ENCODE measurements at regions not wholly inside any gene's neighbourhood (a gene's known extent, or its start where the extent isn't known, plus 50 kb on each side); places are given as distances from the start of the nearest gene placed in this dataset.
A peak's percentile ranks its signal among the peaks of the same experiment; 100 is the strongest.

- Histone ChIP-seq H3K4me3 (ENCODE audit: low read depth, low read length) (no peak overlapping the region), H3K27me3 (ENCODE audit: control insufficient read depth, insufficient read depth, low read length) (no peaks in the 10 kb centered on the region), H3K36me3 (ENCODE audit: control insufficient read depth, insufficient read depth, low read length) (no peaks in the 10 kb centered on the region)
- no peak for TF ChIP-seq CTCF (IDR thresholded peaks at IDR 0.05; ENCODE audit: insufficient read depth, low read length, severe bottlenecking)
- DNase-seq (ENCODE audit: low read depth) (no peak), FAIRE-seq (no peak)
Measured at GRCh38 chr15:36126194-36126593, 453.2 kb upstream of the CDIN1 start.

- no peak for TF ChIP-seq CTCF (IDR thresholded peaks at IDR 0.05; ENCODE audit: insufficient read depth, low read length, severe bottlenecking)
- FAIRE-seq = no peak
- DNase-seq (ENCODE audit: low read depth) = peak; percentile 86
- Histone ChIP-seq H3K4me3 (ENCODE audit: low read depth, low read length) (no peak overlapping the region), H3K27me3 (ENCODE audit: control insufficient read depth, insufficient read depth, low read length) (no peaks in the 10 kb centered on the region), H3K36me3 (ENCODE audit: control insufficient read depth, insufficient read depth, low read length) (no peaks in the 10 kb centered on the region)
Measured at GRCh38 chr15:36130641-36131310, 448.6 kb upstream of the CDIN1 start.

- no peak for TF ChIP-seq CTCF (IDR thresholded peaks at IDR 0.05; ENCODE audit: insufficient read depth, low read length, severe bottlenecking)
- DNase-seq (ENCODE audit: low read depth) (no peak), FAIRE-seq (no peak)
- Histone ChIP-seq H3K36me3 (ENCODE audit: control insufficient read depth, insufficient read depth, low read length) (no peaks in the 10 kb centered on the region), H3K27me3 (ENCODE audit: control insufficient read depth, insufficient read depth, low read length) (no peaks in the 10 kb centered on the region), H3K4me3 (ENCODE audit: low read depth, low read length) (no peak overlapping the region)
Measured at GRCh38 chr15:36133742-36134141, 445.7 kb upstream of the CDIN1 start.

GRCh38 chr15:36136049-36136448, 443.4 kb upstream of the CDIN1 start:
- DNase-seq (ENCODE audit: low read depth) = peak; percentile 32
- TF ChIP-seq CTCF (IDR thresholded peaks at IDR 0.05; ENCODE audit: insufficient read depth, low read length, severe bottlenecking) = no peak
- no peaks in the 10 kb centered on the region for H3K27me3 ChIP-seq (ENCODE audit: control insufficient read depth, insufficient read depth, low read length)
- FAIRE-seq = no peak
- no peaks in the 10 kb centered on the region for H3K36me3 ChIP-seq (ENCODE audit: control insufficient read depth, insufficient read depth, low read length)
- H3K4me3 ChIP-seq (ENCODE audit: low read depth, low read length) = no peak overlapping the region

GRCh38 chr15:36152936-36153335, 426.5 kb upstream of the CDIN1 start:
- no peak for TF ChIP-seq CTCF (IDR thresholded peaks at IDR 0.05; ENCODE audit: insufficient read depth, low read length, severe bottlenecking)
- no peak for FAIRE-seq
- no peak for DNase-seq (ENCODE audit: low read depth)
- Histone ChIP-seq H3K27me3 (ENCODE audit: control insufficient read depth, insufficient read depth, low read length) (no peaks in the 10 kb centered on the region), H3K4me3 (ENCODE audit: low read depth, low read length) (no peak overlapping the region), H3K36me3 (ENCODE audit: control insufficient read depth, insufficient read depth, low read length) (no peaks in the 10 kb centered on the region)

GRCh38 chr15:36156879-36157427, 422.5 kb upstream of the CDIN1 start:
- no peaks in the 10 kb centered on the region for H3K27me3 ChIP-seq (ENCODE audit: control insufficient read depth, insufficient read depth, low read length)
- FAIRE-seq = no peak
- no peak for TF ChIP-seq CTCF (IDR thresholded peaks at IDR 0.05; ENCODE audit: insufficient read depth, low read length, severe bottlenecking)

More at GRCh38 chr15:36156879-36157427, 422.5 kb upstream of the CDIN1 start:
- H3K4me3 ChIP-seq (ENCODE audit: low read depth, low read length) = no peak overlapping the region
- no peaks in the 10 kb centered on the region for H3K36me3 ChIP-seq (ENCODE audit: control insufficient read depth, insufficient read depth, low read length)
- peak; percentile 23 for DNase-seq (ENCODE audit: low read depth)
